Choroid plexus epithelial cell (primary cell): ENCODE measurements at regions not wholly inside any gene's neighbourhood (a gene's known extent, or its start where the extent isn't known, plus 50 kb on each side); places are given as distances from the start of the nearest gene placed in this dataset.

Experiments
- DNase-seq: peaks from one replicate; pipeline ENCODE4 v3.0.0-alpha.2; 2010; ENCODE audit warnings: low read depth
- H3K4me3 ChIP-seq: 2 replicates; pipeline ENCODE4 v1.5.1; 2011; ENCODE audit warnings: low read depth, mild to moderate bottlenecking, control low read depth, low read length, moderate library complexity
- CTCF ChIP-seq: conservative IDR thresholded peaks from 2 replicates; pipeline ENCODE4 v1.5.1; 2011; ENCODE audit warnings: low read depth, mild to moderate bottlenecking, control low read depth, inconsistent platforms, low read length, moderate library complexity

DNA sequence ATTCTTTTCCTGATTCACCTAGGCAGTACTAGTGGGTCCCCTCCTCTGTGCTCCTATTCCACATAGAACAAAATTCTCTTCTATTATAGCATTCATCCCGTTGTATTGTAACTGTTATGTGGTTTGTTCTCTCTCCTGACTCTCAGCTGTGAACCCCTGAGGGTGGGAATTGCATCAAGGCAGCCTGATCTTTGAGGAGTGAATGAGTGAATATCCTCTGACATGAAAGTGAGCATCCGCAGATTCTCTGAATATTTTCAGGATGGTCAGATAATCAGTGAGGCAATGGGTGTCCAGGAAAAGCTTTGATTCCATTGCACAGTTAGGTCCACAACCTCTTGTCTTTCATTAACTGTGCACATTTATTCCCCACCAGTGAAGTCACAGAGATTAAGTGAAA is 67.6 kb upstream of the SLC22A23 start:
- H3K4me3 ChIP-seq = no peak overlapping the region
- no peak for DNase-seq
- TF ChIP-seq CTCF = no peak

- DNase-seq = no peak
- H3K4me3 ChIP-seq = no peak overlapping the region
- TF ChIP-seq CTCF = no peak
These were observed 67.1 kb upstream of the SLC22A23 start for GRCh38 chr6:3523966-3524365.

DNA sequence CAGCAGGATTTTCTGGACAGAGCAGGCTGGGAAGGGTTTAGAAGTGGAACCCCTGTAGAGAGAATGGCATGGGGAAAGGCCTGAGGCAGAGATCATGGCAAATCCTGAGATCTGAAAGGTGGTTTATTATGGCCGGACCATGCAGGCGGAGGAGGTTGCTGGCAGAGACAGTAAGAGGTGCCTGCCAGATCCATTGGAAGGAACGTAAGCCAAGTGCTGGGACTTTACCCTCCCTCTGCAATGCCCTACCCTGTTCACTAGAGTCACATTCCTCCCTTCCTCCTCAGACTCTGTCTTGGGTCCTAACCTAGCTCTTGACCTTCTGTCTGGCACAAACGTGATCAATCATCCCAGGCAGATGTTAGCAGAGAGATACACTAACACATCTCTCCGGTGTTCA is 66.4 kb upstream of the SLC22A23 start:
- H3K4me3 ChIP-seq = no peak overlapping the region
- no peak for DNase-seq
- TF ChIP-seq CTCF = no peak

- peak; percentile 46 for DNase-seq
- TF ChIP-seq CTCF = no peak
- no peak overlapping the region for H3K4me3 ChIP-seq
These were observed 65.9 kb upstream of the SLC22A23 start for GRCh38 chr6:3522561-3523260.

DNA sequence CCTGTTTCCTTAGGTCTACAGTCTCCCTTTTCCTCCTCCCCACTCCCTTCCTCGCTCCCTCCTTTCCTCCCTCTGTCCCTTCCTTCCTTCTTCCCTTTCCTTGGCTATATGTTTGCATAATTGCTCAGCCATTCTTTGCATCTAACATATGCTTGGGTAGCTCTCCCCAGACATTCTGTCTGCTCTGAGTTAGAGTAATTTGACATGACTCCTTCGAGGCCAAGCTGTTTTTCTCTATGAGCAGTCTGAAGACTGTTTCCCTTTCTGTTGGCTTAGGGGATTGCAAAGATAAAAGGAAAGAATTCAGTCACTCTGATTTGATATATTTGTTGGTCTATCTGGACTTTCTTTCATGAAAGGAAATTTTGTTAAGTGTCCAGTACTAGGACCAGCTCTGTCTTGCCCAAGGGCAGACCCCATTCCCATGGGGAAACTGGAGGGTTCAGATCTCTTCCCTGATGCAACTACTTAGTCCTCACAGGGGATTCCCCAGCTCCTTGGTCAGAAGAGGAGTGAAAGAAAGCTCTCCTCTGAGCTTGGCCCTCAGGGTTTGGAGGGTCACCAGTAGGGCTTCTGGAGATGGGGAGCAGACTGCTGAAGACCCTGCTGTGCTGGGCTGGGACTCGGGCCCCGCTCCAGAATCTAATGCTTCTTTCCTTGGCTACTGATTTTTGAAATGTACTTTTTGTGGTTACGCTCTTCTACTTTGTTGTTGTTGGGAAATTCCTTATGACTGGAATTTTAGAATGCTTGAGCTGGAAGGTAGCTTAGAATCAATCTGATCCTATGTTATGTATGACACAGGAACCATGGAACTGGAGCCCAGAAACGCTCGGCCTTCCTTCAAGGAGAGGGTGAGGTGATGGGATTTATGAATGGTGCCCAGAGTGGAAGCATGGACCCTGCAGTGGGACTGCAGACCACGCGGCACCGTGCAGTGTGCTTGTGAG is 63.7 kb upstream of the SLC22A23 start:
- peak; percentile 53 for DNase-seq
- no peak for TF ChIP-seq CTCF
- no peak overlapping the region for H3K4me3 ChIP-seq

GRCh38 chr6:3518356-3519190 is 61.7 kb upstream of the SLC22A23 start:
- no peak for TF ChIP-seq CTCF
- H3K4me3 ChIP-seq = no peak overlapping the region
- peak; percentile 43 for DNase-seq
